HG02798 (cell line): ENCODE measurements at regions not wholly inside any gene's neighbourhood (a gene's known extent, or its start where the extent isn't known, plus 50 kb on each side); places are given as distances from the start of the nearest gene placed in this dataset.

Experiments
- ATAC-seq: cut with Tn5 transposase; IDR thresholded peaks from one replicate; pipeline ENCODE4 v1.9.1; 2021; ENCODE audit warnings: mild to moderate bottlenecking; ENCODE audit not compliant: unreplicated experiment, poor library complexity

DNA sequence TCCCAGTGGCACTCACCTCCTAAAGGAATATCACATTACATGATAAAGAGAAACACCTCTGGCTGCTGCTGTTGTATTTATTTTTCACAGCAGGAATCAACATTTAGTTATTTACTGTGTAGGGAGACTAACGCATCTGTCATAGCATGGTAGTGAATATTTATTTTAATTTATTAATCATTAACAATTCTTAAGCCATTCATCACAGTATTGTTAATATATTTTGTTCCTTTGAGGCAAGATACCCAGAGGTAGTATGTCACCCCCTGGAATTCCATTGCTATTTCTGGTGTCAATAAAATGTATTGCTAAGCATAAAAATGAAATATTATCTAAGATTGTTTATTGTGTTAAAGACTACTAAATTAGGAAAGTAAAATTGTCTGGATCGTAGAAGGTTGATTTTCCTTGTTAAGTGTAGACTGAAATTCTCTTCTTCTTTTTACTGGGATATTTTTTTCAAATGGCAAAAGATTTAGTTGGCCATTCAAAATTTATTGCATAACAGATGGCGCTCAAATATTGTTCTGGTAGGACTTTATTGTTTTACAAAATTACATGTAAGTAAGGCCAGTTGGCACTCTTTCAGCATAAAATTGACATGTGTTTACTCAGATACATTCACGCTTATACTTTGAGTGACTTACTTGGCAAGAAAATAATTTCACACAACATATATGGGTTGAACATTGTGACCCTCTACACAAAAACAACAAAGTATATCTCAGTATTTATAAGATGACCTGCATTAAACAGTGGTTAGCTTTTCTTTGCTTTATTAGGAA is 1358.7 kb upstream of the SORCS1 start:
- no peak for ATAC-seq

- ATAC-seq, result no peak
These were observed 1357.5 kb upstream of the SORCS1 start for GRCh38 chr10:108521827-108522492.

DNA sequence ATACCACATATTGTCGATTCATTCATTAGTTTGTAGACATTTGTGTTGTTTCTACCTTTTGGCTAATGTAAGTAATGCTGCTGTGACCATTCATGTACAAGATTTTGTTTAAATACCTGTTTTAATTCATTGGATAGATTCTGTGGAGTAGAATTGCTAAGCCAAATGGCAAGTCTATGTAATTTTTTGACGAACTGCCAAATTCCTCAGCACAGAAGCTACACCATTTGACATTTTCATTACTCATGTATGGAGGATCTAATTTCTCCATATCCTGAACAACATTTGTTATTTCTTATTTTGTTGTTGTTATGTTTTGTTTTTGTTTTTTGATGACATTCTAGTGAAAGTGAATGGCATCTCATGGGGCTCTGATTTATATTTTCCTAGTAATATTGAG is 1351.3 kb upstream of the SORCS1 start:
- ATAC-seq, result no peak

- no peak for ATAC-seq
These were observed 1335.9 kb upstream of the SORCS1 start for GRCh38 chr10:108500396-108500795.

GRCh38 chr10:108496106-108496505 is 1331.6 kb upstream of the SORCS1 start:
- ATAC-seq, result no peak

GRCh38 chr10:108490944-108491343 is 1326.4 kb upstream of the SORCS1 start:
- no peak for ATAC-seq

DNA sequence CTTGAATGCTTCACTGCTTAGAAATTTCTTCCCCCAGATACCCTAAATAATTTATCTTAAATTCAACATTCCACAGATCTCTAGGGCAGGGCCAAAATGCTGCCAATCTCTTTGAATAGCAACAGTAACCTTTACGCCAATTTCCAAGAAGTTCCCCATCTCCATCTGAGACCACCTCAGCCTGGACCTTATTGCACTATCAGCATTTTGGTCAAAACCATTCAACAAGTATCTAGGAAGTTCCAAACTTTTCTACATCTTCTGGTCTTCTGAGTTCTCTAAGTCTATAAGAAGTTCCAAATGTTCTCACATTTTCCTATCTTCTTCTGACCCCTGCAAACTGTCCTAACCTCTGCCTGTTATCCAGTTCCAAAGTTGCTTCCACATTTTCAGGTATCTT is 1306.9 kb upstream of the SORCS1 start:
- ATAC-seq, result no peak

DNA sequence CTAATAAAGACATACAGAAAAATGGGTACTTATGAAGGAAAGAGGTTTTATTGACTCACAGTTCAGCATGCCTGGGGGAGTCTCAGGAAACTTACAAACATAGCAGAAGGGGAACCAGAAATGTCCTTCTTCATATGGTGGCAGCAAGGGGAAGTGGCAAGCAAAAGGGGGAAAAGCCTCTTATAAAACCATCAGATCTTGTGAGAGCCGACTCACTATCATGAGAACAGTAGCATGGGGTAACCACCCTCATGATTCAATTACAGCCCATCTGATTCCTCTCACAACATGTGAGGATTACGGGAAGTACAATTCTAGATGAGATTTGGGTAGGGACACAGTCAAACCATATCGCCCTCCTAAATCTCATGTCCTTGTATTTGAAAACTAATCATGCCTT is 1305.4 kb upstream of the SORCS1 start:
- no peak for ATAC-seq

- no peak for ATAC-seq
These were observed 1301.5 kb upstream of the SORCS1 start for GRCh38 chr10:108465871-108466641.

DNA sequence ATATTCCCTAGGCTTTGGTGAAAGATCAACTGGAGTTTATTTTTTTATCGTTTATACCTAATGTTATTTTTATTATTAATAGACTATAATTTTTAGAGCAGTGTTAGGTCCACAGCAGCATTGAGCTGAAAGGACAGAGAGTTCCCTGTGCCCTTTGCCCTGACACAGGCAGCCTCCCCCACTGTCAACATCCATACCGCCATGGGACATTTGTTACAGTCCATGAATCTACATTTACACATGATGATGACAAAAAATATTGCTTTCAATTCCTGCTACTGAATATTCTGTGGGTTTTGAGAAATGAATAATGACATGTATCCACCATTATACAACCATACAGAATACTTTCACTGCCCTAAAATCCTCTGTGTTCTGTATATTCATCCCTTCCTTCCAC is 1297.5 kb upstream of the SORCS1 start:
- no peak for ATAC-seq

- no peak for ATAC-seq
These were observed 1290.3 kb upstream of the SORCS1 start for GRCh38 chr10:108454793-108455192.

DNA sequence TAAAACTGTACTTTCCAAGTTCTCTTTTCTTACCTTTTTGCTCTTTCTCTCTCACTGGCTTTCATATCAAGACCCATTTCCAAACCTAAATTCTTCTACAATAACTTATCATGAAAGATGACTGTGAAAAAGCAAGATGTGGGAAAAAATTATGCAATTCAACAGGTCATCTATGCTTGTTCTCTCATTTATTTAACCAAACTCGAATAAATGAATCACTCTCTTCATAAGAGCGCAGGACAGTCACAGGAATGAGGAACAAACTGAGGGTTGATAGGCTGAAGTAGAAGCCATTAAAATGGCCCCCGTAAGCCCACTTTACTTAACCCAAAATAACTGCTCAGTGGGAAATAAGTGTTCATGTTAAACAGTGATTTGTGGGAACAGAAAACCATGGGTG is 1289.7 kb upstream of the SORCS1 start:
- no peak for ATAC-seq

DNA sequence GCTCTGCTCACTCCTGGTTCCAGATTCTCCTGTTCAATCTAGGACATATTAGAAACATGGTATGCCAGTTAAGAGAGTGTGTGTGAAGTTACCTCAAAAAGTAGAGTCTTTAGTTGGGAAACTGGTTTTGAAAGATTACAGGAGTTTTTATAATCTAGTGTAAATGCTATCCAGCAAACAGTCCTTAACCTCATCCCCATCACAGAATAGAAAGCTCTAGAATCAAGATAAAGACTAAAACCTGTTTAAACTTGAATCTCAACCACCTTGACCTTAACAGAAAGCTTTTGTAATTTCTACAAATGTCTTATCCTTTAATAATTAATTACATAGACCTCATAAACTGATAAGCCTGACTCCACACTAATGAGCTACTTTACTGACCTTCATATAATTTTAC is 1288.7 kb upstream of the SORCS1 start:
- no peak for ATAC-seq

GRCh38 chr10:108452533-108452932 is 1288.0 kb upstream of the SORCS1 start:
- no peak for ATAC-seq

- no peak for ATAC-seq
These were observed 1285.8 kb upstream of the SORCS1 start for GRCh38 chr10:108450280-108450679.

- ATAC-seq, result no peak
These were observed 1281.2 kb upstream of the SORCS1 start for GRCh38 chr10:108445746-108446145.

GRCh38 chr10:108443636-108444035 is 1279.1 kb upstream of the SORCS1 start:
- peak; percentile 84 for ATAC-seq

DNA sequence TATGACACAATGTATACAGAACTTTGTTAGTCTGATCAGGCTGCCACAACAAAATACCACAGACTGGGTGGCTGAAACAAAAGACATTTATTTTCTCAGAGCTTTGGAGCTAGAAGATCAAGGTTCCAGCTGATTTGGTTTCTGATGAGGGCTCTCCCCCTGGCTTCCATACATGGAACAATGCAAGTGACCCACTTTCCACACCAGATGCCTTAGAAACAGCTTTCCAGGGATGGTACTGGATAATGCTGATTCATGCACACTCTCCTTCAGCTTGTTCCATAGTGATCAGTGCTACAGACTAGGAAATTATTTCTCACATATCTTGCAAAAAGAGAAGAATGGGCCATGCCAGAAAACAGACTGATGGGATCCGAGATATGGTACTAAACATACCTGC is 1274.9 kb upstream of the SORCS1 start:
- ATAC-seq, result no peak

GRCh38 chr10:108436096-108436495 is 1271.6 kb upstream of the SORCS1 start:
- ATAC-seq, result no peak

GRCh38 chr10:108434559-108435252 is 1270.2 kb upstream of the SORCS1 start:
- no peak for ATAC-seq

DNA sequence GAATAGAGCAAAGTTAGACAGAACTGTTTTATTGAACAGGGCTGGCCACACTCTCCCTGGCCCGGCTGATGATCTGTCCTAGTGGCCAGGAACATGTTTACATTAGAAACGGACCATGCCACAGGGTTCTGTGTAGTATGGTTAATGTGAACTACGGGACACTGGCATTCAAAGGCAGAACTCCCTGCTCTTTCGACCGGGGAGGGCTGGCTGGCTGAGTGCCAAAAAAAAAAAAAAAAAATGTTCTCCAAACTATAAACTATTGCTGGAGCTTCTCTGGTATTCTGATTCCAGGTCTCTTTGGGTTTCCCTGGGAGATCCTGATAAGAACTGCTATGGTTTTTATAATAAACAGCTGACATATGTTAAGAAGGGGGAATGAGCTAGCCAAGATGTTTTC is 1262.6 kb upstream of the SORCS1 start:
- ATAC-seq, result no peak
